Ishikawa (cell line): ENCODE measurements at regions not wholly inside any gene's neighbourhood (a gene's known extent, or its start where the extent isn't known, plus 50 kb on each side); places are given as distances from the start of the nearest gene placed in this dataset.

Experiments used
- CEBPB ChIP-seq: IDR thresholded peaks from 2 replicates; pipeline ENCODE4 v1.6.1; 2012
- CREB1 ChIP-seq: IDR thresholded peaks from 2 replicates; pipeline ENCODE4 v1.6.1; 2012; ENCODE audit warnings: low read depth
- EGR1 ChIP-seq: IDR thresholded peaks from 2 replicates; pipeline ENCODE4 v1.6.1; 2012
- EP300 ChIP-seq: IDR thresholded peaks from 2 replicates; pipeline ENCODE4 v1.6.1; 2012; ENCODE audit warnings: borderline replicate concordance
- FOXM1 ChIP-seq: IDR thresholded peaks from 2 replicates; pipeline ENCODE4 v1.6.1; 2012; ENCODE audit warnings: low read depth, borderline replicate concordance
- MAX ChIP-seq: IDR thresholded peaks from 2 replicates; pipeline ENCODE4 v1.6.1; 2012
- NFIC ChIP-seq: IDR thresholded peaks from 2 replicates; pipeline ENCODE4 v1.6.1; 2012
- RAD21 ChIP-seq: IDR thresholded peaks from 2 replicates; pipeline ENCODE4 v1.6.1; 2012; ENCODE audit warnings: low read depth
- REST ChIP-seq: IDR thresholded peaks from 2 replicates; pipeline ENCODE4 v1.6.1; 2012; ENCODE audit warnings: low read depth, mild to moderate bottlenecking
- TAF1 ChIP-seq: IDR thresholded peaks from 2 replicates; pipeline ENCODE4 v1.6.1; 2012; ENCODE audit warnings: low read depth, mild to moderate bottlenecking
- TCF12 ChIP-seq: IDR thresholded peaks from 2 replicates; pipeline ENCODE4 v1.6.1; 2012; ENCODE audit warnings: low read depth
- TEAD4 ChIP-seq: IDR thresholded peaks from 2 replicates; pipeline ENCODE4 v1.6.1; 2012
- USF1 ChIP-seq: IDR thresholded peaks from 2 replicates; pipeline ENCODE4 v1.6.1; 2012
- YY1 ChIP-seq: IDR thresholded peaks from 2 replicates; pipeline ENCODE4 v1.6.1; 2012; ENCODE audit warnings: low read depth
- ZBTB7A ChIP-seq: IDR thresholded peaks from 2 replicates; pipeline ENCODE4 v1.6.1; 2012; ENCODE audit warnings: low read depth

- TF ChIP-seq CEBPB (no peak), EP300 (no peak), TCF12 (no peak), REST (no peak), MAX (no peak)
These were observed 113.6 kb downstream of the AXIN2 start for GRCh38 chr17:65447823-65448222.

GRCh38 chr17:65446838-65447526 is 114.5 kb downstream of the AXIN2 start:
- TF ChIP-seq FOXM1, result no peak
- no peak for TF ChIP-seq ZBTB7A
- no peak for TF ChIP-seq CREB1
- TF ChIP-seq USF1, result no peak
- TF ChIP-seq EGR1, result no peak
- no peak for TF ChIP-seq NFIC
- TF ChIP-seq CEBPB, result no peak
- no peak for TF ChIP-seq RAD21

GRCh38 chr17:65446043-65446442 is 115.4 kb downstream of the AXIN2 start:
- no peak for TF ChIP-seq NFIC
- no peak for TF ChIP-seq CREB1
- TF ChIP-seq TEAD4, result no peak
- TF ChIP-seq MAX, result no peak
- TF ChIP-seq ZBTB7A, result no peak
- no peak for TF ChIP-seq TCF12
- no peak for TF ChIP-seq CEBPB
- TF ChIP-seq EP300, result no peak
- no peak for TF ChIP-seq TAF1
- TF ChIP-seq YY1, result no peak
- TF ChIP-seq USF1, result no peak
- no peak for TF ChIP-seq RAD21
- no peak for TF ChIP-seq REST
- TF ChIP-seq FOXM1, result no peak

GRCh38 chr17:65444049-65444448 is 117.4 kb downstream of the AXIN2 start:
- TF ChIP-seq TEAD4, result no peak

GRCh38 chr17:65442691-65443090 is 118.8 kb downstream of the AXIN2 start:
- TF ChIP-seq EP300 (no peak), MAX (no peak), REST (no peak)
